ENCODE measurements at regions not wholly inside any gene's neighbourhood (a gene's known extent, or its start where the extent isn't known, plus 50 kb on each side); places are given as distances from the start of the nearest gene placed in this dataset.
A peak's percentile ranks its signal among the peaks of the same experiment; 100 is the strongest.

- TF ChIP-seq EZH2 (IDR thresholded peaks at IDR 0.05; ENCODE audit: borderline replicate concordance, insufficient read depth, low read depth, low read length, poor library complexity, severe bottlenecking), result no peak
- no peak for TF ChIP-seq CTCF (IDR thresholded peaks at IDR 0.05)
Measured at GRCh38 chr5:69007163-69007562, 86.7 kb upstream of the SLC30A5 start.

DNA sequence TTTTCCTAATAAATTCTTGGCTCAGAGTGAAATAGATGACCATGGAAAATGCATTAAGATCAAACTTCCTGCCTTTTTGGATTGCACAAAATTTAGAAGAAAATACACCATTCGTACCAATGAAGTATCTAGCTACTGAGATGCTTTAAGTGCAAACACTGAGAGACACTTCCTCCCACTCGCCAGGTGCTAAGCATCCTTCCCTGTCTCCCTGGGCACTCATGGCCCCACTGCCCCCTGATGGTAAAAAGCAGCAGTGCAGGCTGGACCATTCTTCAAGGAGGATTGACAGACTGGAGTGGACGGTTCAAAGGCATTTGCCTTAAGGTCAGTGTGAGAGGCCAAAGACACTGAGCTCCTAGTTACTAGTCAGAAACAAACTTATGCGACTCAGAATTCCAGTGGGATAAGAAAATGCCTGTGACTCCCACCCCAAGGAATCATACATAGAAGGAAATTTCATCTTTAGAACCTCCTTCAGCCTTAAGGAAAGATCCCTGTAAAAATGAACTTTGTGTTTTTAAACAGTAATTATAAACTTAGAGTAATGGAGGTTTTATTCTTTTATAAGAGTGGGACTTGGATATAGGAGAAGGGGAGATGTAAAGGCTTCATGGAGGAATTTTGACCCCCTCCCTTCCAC lies 86.0 kb upstream of the SLC30A5 start:
- Histone ChIP-seq H4K20me1 (ENCODE audit: control insufficient read depth, insufficient read depth, low read length, poor library complexity, severe bottlenecking) (no peaks in the 10 kb centered on the region), H3K4me1 (ENCODE audit: control insufficient read depth in 2 of 2, insufficient read depth in 2 of 2, low read length in 2 of 2) (no peaks in the 10 kb centered on the region), H2AFZ (ENCODE audit: insufficient read depth, low read depth, low read length, poor library complexity, severe bottlenecking) (no peak overlapping the region), H3K9me3 (ENCODE audit: control extremely low read depth in 1 of 3, control insufficient read depth in 2 of 3, insufficient read depth in 1 of 3, low read length in 2 of 3) (no peaks in the 10 kb centered on the region), H3K4me3 (ENCODE audit: control extremely low read depth in 1 of 5, extremely low read depth in 1 of 5, insufficient read depth in 1 of 5, low read depth in 2 of 5, low read length in 4 of 5) (no peak overlapping the region), H3K4me2 (replicated peaks; ENCODE audit: low read depth, low read length, poor library complexity, severe bottlenecking) (no peak overlapping the region), H3K79me2 (ENCODE audit: control insufficient read depth, insufficient read depth, low read length) (no peaks in the 10 kb centered on the region), H3K36me3 (replicated peaks in 1 of 2; ENCODE audit: control extremely low read depth in 1 of 2, control insufficient read depth in 1 of 2, extremely low read depth in 1 of 2, insufficient read depth in 2 of 2, low read length in 1 of 2) (no peaks in the 10 kb centered on the region), H3K27ac (ENCODE audit: low read length in 2 of 2) (no peak overlapping the region), H3K27me3 (replicated peaks in 1 of 4; ENCODE audit: control extremely low read depth in 1 of 4, control insufficient read depth in 3 of 4, insufficient read depth in 4 of 4, low read length in 3 of 4) (peaks cover 0 to 8% (median 1%) of the 10 kb centered on the region in 4 experiments), H3K9ac (ENCODE audit: low read length) (no peak overlapping the region)
- Mint-ChIP-seq H3K4me3 (no peak overlapping the region), H3K4me1 (no peaks in the 10 kb centered on the region), H3K27ac (no peak overlapping the region), H3K27me3 (peaks cover 40% of the 10 kb centered on the region), H3K9me3 (ENCODE audit: insufficient read depth) (no peaks in the 10 kb centered on the region)
- ATAC-seq (ENCODE audit: low read depth) (peak; percentile 77), DNase-seq (peak; percentile 76)
- WGBS (ENCODE audit: insufficient coverage), result 26% methylated on average over 4 of the region's 4 CpGs
- TF ChIP-seq EZH2 (IDR thresholded peaks at IDR 0.05; ENCODE audit: borderline replicate concordance, insufficient read depth, low read depth, low read length, poor library complexity, severe bottlenecking), result no peak
- TF ChIP-seq CTCF (IDR thresholded peaks at IDR 0.05), result peak; percentile 80
- ChIA-PET CTCF (interaction anchor here (0.8 to 3.3 kb wide), 3 partner anchors 21 to 1761 kb away, joined by 3 to 27 read pairs (median 6); no protein-coding TSS in a partner anchor), POLR2A (no interaction called here)
- intact Hi-C loops (cut with micrococcal nuclease), result loop anchor here (1.0 kb wide), 1 partner anchor 722 kb away; no protein-coding TSS in a partner anchor

More at GRCh38 chr5:69007163-69007562, 86.7 kb upstream of the SLC30A5 start:
- no peak for DNase-seq
- Mint-ChIP-seq H3K9me3 (ENCODE audit: insufficient read depth) (no peaks in the 10 kb centered on the region), H3K4me1 (no peaks in the 10 kb centered on the region), H3K4me3 (no peak overlapping the region), H3K27me3 (peaks cover 42% of the 10 kb centered on the region), H3K27ac (no peak overlapping the region)
- H3K79me2 ChIP-seq (ENCODE audit: control insufficient read depth, insufficient read depth, low read length), result no peaks in the 10 kb centered on the region
- H4K20me1 ChIP-seq (ENCODE audit: control insufficient read depth, insufficient read depth, low read length, poor library complexity, severe bottlenecking), result no peaks in the 10 kb centered on the region
- H2AFZ ChIP-seq (ENCODE audit: insufficient read depth, low read depth, low read length, poor library complexity, severe bottlenecking), result no peak overlapping the region
- ChIA-PET CTCF (interaction anchor here (0.8 to 3.3 kb wide), 2 partner anchors 720 to 1761 kb away, joined by 6 to 27 read pairs; no protein-coding TSS in a partner anchor), POLR2A (no interaction called here)
- no peak overlapping the region for H3K9ac ChIP-seq (ENCODE audit: low read length)
- H3K9me3 ChIP-seq (ENCODE audit: control extremely low read depth in 1 of 3, control insufficient read depth in 2 of 3, insufficient read depth in 1 of 3, low read length in 2 of 3), result no peaks in the 10 kb centered on the region
- no peaks in the 10 kb centered on the region for H3K4me1 ChIP-seq (ENCODE audit: control insufficient read depth in 2 of 2, insufficient read depth in 2 of 2, low read length in 2 of 2)
- H3K36me3 ChIP-seq (replicated peaks in 1 of 2; ENCODE audit: control extremely low read depth in 1 of 2, control insufficient read depth in 1 of 2, extremely low read depth in 1 of 2, insufficient read depth in 2 of 2, low read length in 1 of 2), result no peaks in the 10 kb centered on the region
- no peak for ATAC-seq (ENCODE audit: low read depth)
- intact Hi-C loops (cut with micrococcal nuclease), result loop anchor here (1.0 kb wide), 1 partner anchor 721 kb away; no protein-coding TSS in a partner anchor
- no peak overlapping the region for H3K4me2 ChIP-seq (replicated peaks; ENCODE audit: low read depth, low read length, poor library complexity, severe bottlenecking)
- no peak overlapping the region for H3K4me3 ChIP-seq (ENCODE audit: control extremely low read depth in 1 of 5, extremely low read depth in 1 of 5, insufficient read depth in 1 of 5, low read depth in 2 of 5, low read length in 4 of 5)
- WGBS (ENCODE audit: insufficient coverage), result 71% methylated on average over 1 of the region's 4 CpGs
- no peak overlapping the region for H3K27ac ChIP-seq (ENCODE audit: low read length in 2 of 2)
- H3K27me3 ChIP-seq (replicated peaks in 1 of 4; ENCODE audit: control extremely low read depth in 1 of 4, control insufficient read depth in 3 of 4, insufficient read depth in 4 of 4, low read length in 3 of 4), result peaks cover 0 to 8% (median 1%) of the 10 kb centered on the region in 4 experiments
